NCI-H2196 (cell line): ENCODE measurements at regions not wholly inside any gene's neighbourhood (a gene's known extent, or its start where the extent isn't known, plus 50 kb on each side); places are given as distances from the start of the nearest gene placed in this dataset.

Experiments
- DNase-seq: peaks from one replicate; lab custom pipeline; 2025; ENCODE audit not compliant: unreplicated experiment; lab: John Stamatoyannopoulos, UW

DNA sequence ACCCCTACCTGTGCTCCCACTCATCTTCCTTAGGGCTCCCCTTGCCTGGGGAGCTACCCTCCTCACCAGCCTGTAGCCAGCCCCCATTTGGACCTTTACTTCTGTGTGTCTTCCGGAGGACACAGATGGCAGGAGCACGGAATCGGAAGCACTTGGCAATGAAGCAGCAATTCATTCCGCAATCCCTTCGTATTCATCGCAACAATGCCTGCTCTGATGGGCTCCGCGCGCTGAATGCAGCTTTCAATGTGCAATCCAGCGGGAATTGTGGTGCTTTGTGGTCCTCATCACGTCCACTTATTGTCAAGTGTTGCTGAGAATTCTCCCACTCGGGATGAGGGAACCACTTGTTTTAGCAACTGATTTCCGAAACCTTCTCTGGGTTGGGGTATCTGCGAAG is 336.0 kb downstream of the DHX35 start:
- no peak for DNase-seq

DNA sequence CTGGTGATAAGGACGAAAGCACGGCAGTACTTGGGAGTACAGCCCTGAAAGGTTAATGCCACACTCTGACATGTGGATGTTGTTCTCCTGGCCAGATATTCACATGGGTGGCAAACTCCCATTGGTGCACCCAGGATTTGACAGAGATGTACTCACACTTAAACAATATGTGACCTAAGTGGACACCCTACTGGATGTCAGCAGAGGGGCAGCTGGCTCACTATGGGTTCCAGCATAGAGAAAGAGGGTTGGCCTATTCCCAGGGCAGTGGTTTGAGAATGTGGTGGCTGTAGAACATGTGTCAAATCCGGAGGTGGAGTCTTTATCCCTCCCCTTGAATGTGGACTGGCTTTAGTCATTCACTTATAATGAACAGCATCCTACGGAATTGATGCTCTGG is 333.2 kb downstream of the DHX35 start:
- no peak for DNase-seq

DNA sequence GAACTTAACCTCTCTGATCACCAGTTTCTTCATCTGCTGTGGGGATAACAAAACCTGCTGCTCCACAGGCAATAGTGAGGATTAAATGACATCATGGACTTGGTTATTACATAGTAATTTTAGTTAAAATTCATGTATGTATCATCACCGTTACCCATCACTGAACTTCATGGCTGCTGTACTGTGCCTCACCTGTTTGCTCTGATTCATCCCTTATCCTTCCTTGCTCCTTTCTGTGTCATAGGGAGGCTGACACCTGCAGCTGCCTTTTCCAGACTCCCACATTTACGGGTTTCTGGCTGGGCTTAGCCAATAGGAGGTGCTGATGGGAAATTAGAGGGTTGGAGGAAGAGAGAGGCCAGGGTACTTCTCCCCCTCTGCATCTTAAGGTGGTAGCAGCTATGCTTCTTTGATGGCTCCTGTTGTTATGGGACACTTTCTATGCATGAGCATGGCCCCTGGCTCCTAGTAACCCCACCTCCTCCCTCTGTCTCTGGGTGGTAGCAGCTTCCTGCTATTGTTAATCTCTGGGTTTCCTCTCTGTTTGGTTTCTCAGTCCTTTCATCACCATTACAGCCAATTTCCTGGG is 332.1 kb downstream of the DHX35 start:
- DNase-seq, result no peak

DNA sequence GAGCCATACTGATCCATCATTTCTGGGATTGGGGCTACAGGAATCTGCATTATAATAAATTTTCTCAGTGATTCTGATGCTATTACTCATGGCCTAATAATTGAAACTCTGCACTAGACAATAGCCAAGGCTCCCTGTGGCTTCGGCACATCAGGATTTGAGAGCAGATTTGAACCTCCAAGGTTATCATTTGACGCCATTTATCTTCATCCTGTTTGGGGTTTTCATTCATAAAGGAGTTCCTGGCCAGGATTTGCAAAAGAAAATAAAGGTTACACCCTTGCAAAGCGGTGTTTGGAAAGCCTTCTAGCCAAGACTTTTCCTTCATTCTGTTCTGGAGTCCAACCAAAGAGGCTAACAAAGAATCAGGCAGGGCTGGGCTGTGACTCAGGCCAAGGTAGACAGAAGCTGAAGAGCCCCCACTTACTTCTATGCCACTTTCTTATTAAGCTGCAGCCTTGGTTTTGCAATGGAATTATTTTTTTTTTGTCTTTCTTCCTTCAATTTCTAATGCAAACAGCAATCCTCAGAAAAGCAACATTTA is 330.1 kb downstream of the DHX35 start:
- DNase-seq, result no peak

DNA sequence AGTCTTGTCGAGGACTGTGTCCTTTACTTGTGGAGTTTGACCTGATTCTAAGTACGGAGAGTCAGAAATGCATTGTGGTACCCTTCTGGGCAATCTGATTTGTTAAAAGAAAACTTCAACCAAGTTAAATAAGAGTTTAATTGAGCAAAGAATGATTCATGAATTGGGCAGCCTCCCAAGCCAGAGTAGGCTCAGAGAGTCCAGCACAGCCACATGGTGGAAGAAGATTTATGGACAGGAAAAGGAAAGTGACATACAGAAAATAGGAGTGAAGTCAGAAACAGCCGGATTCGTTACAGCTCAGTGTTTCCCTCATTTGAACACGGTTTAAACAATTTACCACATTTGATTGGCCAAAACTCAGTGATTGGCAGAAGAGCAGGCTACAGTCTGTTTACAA is 329.2 kb downstream of the DHX35 start:
- DNase-seq, result no peak

DNA sequence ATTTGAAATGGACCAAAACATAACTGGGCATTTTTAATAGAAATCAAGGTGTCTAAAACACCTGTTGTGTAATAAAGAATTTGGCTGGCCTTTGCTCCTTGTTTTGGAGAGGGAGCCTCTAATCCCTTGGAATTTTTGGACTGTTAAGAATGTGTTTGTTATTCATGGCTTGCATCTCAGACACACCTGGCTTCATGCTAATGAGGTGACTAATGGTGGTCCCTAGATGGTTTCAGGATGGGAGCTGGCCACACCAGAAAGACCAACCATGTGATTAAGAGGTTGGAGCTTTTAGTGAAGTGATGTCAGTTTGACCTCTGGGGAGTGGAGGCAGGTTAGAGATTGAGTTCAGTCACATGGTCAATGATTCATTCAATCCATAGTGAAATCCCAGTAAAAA is 328.4 kb downstream of the DHX35 start:
- DNase-seq, result no peak

DNA sequence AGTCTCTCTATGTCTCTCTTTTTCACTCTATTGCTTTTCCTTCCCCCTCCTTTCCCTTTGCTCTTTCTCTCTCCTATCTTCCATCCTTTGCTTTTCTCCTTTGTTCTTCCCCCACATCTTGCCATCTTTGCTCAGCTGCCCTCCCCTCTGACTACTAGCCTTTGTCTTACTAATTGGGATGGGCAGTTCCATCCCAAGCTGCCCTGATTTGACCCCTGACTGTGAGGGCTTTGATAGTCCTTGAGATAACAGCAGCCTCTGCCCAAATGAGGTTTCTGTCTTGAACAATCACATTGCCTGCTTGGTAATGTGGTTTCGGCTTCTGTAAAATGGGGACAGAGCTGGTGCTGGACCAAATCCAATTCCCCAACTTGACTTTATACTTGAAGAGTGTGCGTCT is 327.7 kb downstream of the DHX35 start:
- DNase-seq, result no peak

DNA sequence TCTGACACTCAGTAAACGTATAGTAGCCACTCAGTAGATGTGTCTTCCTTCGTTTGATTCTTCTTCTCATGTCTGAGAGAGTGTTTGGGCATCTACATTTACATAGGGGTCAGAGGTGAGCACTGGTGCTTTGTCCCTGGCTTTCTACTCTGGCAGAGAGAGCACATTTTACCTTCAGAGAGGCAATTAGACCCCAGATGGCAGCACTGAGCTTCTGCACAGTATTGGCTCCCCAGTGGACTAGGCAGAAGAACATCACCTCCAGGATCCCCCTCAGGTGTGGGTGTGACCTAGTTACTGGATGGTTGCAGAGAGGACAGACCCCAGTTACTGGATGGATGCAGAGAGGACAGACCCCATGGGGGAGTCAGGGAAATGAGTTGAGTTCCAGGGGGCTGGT is 327.2 kb downstream of the DHX35 start:
- peak; percentile 17 for DNase-seq

DNA sequence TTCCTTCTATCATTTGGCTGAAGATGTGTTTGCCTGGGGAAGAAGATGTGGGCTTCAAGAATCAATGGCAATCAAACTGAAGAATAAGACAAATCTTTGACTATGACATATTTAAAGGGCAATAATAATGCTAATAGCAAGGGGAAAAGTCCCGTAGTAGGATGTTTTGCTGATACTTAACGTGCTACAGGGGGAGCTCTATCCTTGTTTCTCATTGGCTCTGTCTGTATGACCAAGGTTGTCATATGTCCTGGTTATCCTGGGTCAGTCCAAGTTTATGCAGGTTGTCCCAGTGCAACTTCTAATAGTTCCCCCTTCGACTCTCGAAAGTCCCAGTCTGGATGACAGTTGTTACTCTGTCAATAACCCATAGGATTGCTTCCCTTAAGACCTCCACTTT is 321.3 kb downstream of the DHX35 start:
- no peak for DNase-seq

DNA sequence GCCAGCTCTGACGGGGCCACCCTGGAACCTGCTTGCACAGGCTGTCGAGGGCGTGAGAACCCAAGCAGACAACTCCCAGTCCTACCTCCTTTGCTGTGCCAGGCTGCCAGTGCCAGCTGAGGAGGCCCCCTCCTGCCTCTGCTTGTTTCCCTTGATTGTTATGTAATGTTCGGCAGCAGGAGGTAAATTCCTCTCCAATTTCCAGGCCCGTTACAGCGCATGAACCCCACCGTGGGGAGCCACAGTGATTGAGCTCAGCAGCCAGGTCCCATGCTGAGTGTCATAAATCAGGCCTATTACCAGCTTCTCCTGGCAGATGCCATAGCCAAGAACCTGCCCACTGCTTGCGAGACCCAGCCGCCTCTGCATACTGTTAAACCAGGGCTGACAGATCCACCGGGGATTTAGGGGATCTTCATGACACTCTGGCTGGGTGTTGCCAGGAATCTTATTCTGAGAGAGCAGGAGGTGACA is 320.5 kb downstream of the DHX35 start:
- no peak for DNase-seq

DNA sequence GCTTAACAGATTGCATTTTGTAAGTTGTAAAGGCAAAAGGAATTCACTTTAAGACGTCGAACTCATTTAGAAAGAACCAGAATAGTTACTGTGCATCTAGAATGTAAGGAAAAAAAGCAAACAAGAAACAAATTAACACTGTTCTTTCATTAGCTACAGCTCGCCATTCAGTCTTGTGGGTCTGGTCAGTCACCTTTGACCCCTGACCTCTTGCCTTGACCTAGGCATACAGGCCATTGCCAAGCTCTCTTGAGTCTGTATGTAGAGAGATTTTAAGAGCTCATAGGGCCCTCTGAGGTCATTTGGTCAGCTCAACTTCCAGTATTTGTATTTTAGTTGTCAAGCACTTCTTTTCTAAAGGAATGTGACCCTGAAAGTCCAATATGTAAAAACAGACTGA is 318.7 kb downstream of the DHX35 start:
- no peak for DNase-seq

DNA sequence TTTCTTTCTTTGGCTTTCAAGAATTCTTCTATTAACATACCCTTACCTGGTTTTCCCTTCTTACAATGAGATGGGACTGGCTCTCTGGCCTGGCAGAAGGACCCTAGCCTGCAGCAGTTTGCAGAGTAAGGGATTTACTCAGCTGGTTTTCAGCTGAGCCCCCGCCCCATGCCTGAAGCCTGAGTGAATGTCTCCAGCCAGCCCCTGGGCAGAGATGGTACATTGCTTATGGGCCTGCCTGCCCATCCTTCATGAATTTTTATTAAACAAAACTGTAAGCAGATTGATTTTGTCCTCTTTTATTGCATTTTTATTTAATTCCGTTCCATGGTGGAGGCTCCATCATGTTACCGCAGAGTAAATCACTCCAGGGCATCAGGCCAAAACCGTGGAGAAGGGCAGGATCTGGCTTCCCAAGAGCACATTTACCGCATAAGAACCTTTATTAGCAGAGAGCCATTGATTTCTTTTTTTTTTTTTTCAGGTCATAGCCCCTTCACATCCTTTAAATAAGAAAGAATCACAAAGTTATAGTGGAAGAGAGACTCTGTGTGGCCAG is 316.2 kb downstream of the DHX35 start:
- DNase-seq, result no peak

DNA sequence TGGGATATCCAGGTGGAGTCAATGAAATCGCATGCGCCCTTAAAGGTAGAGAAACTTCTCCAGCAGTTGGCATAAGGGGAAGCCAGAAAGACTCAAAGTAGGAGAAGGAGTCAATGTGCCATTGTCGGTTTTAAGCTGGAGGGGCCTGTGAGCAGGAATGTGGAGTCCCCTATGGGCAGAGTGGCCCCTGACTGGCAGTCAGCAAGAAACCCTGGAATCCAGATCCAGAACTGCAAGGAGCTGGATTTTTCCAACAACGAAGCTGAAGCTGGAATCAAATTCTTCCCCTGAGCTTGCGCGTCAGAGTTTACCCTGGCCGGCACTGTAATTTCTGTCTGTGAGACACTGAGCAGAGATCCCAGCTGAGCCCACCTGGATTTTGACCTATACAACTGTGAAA is 315.0 kb downstream of the DHX35 start:
- DNase-seq, result no peak

DNA sequence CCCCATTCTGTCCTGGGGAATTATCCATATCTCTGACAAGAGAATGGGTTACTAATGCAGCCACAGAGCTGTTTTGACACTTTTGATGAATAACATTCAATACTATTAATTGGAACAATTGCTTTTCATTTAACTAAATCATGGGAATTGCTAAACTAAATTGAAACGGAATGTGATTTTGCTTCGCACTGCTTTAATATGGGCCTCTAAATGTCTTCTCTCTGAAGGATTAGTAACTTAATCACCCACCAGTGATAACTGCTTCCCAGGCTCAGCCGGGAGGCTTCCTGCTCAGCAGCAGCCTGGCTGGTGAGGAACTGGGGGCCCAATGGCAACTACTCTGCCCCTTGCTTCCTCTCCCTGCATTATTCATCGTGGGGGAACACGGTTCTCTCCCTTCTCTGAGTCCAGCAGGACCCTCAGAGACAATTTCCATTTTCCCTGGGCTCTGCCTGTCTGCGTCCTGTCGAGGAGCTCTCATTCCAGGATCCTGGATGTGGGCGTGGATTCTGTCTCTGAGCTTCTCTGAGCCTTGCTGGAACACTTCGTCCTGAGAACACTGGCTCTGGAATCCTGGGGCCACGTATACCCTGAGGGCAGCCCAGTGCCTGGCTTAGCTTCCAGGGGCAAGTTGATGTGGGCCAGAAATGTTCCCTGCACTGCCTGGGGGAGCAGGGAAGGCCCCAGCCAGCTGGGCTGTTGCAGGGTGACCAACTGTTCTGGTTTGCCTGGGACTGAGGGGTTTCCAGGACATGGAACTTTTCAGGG is 308.9 kb downstream of the DHX35 start:
- DNase-seq, result no peak

DNA sequence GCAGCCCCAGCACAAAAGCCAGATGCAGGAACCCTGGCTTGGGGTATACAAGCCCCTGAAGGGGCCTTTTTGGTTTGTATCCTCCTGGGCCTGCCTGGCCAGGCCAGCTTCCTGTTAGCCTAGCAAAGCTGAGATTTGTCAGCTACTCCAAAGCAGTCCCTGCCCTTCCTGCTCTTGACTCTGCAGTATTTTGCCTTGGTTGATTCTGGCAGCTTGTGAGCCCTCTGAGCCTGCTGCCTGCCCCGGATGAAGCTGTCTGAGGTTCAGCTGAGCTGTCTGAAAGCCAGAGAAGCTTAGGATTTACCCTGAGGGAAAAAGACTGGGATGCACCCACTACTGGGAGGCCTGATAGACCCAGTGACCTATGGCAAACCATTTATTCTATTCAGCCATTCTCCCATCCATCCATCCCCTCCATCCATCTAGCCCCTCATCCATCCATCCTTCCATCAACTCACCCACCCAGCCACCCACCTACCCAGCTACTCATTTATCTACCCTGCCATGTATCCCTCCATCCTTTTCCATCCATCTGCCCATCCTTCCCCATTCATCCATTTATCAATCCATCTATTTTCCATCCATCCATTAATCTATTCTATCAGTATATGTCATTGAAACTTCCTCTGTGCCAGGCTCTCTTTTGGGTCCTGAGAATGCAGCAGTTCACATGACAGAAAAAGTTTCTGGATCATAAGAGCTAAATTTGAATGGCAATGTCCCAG is 307.5 kb downstream of the DHX35 start:
- DNase-seq, result no peak

DNA sequence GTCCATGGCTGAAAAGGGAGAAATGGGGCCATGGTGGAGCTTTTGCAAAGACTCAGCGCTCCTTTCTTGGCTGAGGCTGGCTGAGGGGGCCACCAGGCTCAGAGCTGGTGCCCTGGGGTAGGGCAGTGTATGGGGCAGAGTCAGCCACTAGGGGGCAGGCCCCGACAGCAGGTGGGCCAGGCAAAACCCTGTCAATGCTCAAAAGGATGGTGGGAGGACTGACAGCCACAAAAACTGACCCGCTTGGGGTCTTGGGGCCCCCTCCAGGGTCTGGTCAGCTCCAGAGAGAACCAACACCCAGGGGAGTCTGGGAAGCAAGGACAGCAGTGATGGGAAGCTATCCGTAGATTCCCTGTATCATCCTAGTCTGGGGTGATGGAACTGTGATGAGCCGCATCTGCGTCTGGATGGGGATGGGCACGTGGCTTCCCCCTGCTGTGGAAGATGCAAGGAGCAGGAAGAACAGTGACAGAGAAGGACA is 306.9 kb downstream of the DHX35 start:
- DNase-seq, result peak; percentile 37

DNA sequence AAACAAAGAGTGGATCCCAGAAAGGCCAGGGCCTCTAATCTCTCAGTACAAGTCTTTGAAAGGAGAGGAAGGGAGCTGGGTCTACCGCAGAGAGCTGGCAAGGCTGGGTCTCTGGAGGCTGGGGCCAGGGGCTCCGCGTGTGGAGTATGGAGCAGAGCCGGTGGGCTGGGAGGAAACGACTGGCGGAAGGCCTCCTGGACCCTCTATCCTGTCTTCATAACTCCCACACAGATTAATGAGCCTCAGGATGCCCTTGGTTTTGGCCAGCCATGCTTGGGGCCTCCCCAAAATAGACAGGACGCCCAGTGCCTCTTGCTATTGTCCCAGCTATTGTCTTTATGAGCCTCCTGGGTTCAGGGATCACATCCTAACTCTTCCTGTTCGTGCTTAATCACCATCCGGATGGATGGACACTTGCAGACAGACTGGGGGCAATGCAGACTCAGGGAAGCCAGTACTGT is 306.4 kb downstream of the DHX35 start:
- DNase-seq, result no peak

DNA sequence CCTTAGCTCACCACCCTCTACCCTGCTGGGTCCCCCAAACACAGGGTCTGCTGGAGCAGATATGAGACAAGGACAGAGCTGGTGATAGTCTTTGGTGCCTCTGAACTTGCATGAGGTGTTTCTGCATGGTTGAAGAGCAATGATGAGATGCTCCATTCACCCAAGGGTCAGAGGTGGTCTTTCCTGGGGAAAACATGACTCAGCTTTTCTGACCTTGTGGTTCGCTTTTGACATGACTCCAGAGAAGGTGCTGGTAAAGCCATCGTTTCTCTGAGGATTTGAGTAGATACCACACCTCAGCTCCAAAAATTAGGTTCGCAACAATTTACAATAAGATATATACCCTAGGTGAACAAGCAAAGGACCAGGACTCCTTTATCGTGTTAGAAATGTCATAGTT is 304.8 kb downstream of the DHX35 start:
- DNase-seq, result no peak

DNA sequence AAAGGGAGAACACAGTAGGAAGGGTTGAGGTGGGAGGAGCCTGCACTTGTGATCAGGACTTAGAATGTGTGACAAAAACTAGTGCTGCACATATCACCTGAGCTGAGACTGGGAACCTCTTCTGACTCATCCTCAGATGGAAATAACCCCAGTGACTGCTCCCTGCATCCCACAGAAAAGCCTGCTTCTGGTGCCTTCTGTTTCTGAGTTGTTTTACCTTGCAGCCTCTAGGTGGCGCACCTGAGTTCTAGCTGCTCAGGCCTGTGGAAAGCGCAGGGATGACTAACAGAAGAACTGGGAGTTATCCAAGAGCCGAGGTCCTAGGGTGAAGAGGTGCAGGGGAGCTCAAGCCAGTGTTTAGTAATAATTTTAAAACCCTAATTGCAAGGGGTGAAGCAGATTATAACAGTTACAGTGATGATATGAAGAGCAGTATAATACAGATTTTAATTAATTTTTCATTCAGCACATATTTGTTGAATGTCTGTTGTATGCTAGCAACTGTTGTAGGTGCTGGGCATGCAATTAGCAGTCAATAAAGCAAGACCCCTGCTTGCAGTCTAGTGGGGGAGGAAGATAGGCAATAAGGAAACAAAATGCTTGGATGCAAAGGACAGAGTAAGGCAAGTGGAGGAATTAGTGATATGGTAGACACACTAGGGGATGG is 302.5 kb downstream of the DHX35 start:
- peak; percentile 66 for DNase-seq

DNA sequence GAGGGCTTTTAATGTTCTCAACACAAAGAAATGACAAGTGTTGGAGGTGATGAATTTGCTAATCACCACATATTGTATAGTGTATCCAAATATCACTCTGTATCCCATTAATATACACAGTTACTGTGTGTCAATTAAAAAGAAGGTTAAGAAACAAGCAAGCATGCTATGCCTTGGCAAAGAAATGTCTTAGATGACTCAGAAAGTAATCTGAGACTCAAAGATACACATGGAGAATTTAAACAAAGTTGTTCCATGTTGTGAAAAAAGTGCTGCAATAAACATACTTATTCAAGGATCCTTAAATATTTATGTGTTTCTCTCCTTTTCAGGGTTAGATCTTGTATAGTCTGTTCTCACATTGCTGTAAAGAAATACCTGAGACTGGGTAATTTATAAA is 300.9 kb downstream of the DHX35 start:
- DNase-seq, result no peak

DNA sequence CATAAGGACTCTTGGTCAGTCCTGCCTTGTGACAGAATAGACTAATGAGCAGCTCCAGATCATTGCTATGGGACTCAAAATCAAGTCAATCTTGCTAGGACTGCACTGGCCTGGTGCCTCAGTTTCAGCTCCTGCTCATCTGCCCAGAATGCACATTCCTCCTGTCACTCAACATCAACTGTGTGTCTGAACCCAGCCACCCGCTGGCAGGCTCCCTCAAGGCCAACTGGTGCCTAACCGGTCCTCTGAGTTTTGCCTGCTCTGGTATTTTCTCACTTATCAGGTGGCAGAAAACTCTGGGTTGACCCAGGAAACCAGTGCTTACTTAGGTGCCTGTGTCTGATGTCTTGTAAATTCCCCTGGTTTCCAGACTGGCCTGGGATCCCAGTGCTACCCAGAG is 297.7 kb downstream of the DHX35 start:
- DNase-seq, result no peak
